Transverse colon (tissue), 4 donors: ENCODE measurements at regions not wholly inside any gene's neighbourhood (a gene's known extent, or its start where the extent isn't known, plus 50 kb on each side); places are given as distances from the start of the nearest gene placed in this dataset.

Experiments
- EP300 ChIP-seq: sonication (generic); formaldehyde crosslinking; IDR thresholded peaks from one replicate; pipeline ENCODE4 v1.6.1; 2017; ENCODE audit warnings: antibody characterized with exemption, low read depth
- POLR2AphosphoS5 ChIP-seq, 3 donors: sonication (generic); formaldehyde crosslinking; IDR thresholded peaks; one replicate each; pipeline ENCODE4 v1.6.1; 2016; ENCODE audit warnings: antibody characterized with exemption in 3 of 3
- TF ChIP-seq, protein P1 (sequence below), 5 experiments: fragments of 200-600 bp in 3 of 5; fragments of 450-650 bp in 2 of 5; sonication (generic) in 3 of 5; IDR thresholded peaks; 1 replicate in 2 of 5; 2 replicates in 3 of 5; pipeline ENCODE4 v1.5.1; 2016 to 2017; ENCODE audit warnings: antibody characterized with exemption in 5 of 5, inconsistent platforms in 3 of 5, mild to moderate bottlenecking in 2 of 5, moderate library complexity in 1 of 5

DNA sequence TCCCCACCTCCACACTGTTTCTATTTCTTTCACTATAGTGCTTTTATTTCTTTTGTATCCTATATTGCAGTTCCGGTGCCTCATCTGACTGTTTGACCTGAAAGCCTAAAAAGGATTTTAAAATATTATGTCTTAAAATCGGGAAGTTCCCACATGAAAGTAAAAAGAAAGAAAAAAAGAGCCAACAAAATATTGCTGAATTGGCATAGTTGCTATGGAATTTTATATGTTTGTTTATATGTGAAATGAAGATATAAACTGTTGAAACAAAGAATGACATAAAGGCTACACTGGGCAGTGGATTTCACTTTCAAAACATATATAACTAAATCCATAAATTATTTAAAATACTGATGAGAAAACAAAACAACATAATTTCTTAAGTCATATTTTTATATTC lies 1383.7 kb downstream of the C4orf33 start:
- TF ChIP-seq, protein P1, sequence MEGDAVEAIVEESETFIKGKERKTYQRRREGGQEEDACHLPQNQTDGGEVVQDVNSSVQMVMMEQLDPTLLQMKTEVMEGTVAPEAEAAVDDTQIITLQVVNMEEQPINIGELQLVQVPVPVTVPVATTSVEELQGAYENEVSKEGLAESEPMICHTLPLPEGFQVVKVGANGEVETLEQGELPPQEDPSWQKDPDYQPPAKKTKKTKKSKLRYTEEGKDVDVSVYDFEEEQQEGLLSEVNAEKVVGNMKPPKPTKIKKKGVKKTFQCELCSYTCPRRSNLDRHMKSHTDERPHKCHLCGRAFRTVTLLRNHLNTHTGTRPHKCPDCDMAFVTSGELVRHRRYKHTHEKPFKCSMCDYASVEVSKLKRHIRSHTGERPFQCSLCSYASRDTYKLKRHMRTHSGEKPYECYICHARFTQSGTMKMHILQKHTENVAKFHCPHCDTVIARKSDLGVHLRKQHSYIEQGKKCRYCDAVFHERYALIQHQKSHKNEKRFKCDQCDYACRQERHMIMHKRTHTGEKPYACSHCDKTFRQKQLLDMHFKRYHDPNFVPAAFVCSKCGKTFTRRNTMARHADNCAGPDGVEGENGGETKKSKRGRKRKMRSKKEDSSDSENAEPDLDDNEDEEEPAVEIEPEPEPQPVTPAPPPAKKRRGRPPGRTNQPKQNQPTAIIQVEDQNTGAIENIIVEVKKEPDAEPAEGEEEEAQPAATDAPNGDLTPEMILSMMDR (IDR thresholded peaks at IDR 0.05) = no peak
- TF ChIP-seq POLR2AphosphoS5 (IDR thresholded peaks at IDR 0.05) (no peak), EP300 (no peak)
